Stimulated activated CD4-positive, alpha-beta T cell treated with anti-CD3 and anti-CD28 coated beads, Interleukin-1b, Interleukin-23, amount 100 ng/mL, for 24 hours (primary cell): ENCODE measurements at regions not wholly inside any gene's neighbourhood (a gene's known extent, or its start where the extent isn't known, plus 50 kb on each side); places are given as distances from the start of the nearest gene placed in this dataset.

Experiments used
- DNase-seq, 4 experiments: peaks; one replicate each; pipeline ENCODE4 v3.0.0-alpha.2; 2020; ENCODE audit warnings: low read depth in 4 of 4, low spot score in 1 of 4

DNA sequence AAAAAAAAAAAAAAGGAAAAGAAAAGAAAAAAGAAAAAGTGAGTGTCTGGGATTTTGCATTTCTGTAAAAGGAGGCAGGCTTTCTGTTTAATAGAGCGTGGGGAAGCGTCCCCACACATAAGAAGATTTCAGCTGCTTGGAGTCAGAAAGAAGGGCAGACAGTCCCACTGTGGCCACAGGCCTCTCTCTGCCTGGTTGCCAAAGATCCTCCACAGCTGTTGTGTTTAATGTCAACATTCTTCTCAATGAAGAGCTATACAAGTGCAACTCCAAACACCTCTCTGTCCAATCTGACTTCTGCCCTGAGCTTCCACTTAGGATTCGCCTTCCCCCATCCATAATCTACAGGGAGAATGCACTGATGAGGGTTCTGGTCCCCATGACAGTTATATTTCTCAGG lies 64.3 kb upstream of the MLN start:
- no peak for DNase-seq

DNA sequence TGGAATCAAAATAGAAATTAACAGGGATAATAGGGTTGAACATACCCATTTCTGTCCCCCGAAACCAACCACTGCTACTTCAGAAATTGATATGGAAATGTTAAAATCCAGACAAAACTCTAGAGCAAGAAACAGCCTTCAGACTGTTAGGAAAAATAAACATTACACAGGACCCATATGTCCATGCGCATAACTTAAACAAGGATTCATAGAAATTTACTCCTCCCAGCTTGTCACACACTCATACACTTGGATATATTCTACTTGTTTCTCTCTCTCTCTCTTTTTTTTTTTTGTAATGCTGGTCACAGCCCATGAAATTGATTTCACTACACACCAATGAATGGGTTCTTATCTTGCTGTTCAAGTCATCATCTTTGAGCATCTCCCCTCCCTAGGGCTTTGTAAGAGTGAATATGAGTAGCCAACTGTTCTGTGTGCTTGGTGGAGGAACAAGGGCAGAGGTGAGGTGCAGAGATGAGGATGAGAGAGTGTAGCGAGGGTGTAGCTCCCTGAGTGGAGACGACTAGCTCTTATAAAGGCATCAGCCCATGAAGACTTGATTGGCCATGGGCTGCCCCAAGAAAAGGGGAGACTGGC lies 61.8 kb upstream of the MLN start:
- no peak for DNase-seq

GRCh38 chr6:33863723-33864440 lies 60.1 kb upstream of the MLN start:
- no peak for DNase-seq

GRCh38 chr6:33863084-33863483 lies 59.3 kb upstream of the MLN start:
- DNase-seq: no peak

DNA sequence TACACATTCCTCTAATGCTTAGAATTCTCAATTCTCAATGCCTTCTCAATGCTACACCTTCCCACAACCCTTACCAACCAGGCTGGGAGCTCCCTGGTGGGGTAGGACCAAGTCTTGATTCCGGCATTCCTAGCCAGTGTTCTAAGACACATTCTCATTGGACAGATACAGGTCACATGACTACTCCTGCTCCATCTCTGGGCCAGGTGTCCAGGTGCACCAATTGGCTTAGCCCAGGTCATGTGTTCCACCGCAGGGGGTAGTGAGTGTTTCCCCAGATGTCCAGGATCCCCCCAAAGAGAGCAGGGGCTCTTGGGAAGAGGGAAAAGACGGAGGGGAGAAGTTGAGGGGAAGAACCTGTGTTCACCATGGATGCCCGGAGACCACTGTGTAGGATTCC lies 58.7 kb upstream of the MLN start:
- DNase-seq: no peak

DNA sequence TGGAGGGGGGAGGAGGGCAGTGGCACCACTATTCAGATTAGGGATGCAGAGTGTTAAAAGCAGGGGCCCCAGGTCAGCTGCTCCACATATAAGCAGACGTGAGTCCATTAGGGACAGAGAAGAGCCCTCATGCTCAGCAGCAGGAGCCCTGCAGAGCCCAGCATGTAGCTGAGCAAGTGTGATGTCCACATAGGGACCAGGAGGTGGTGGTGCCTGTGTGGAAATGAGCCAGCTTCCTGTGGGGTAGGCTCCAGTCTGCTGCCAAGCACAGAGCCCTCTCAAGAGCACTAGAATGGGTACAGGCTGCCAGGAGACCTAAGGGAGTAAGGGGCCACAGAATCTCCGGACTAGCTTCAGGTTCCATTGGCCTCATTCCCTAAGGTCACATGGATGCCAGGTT lies 57.9 kb upstream of the MLN start:
- no peak for DNase-seq

- DNase-seq: no peak
These were observed 57.1 kb upstream of the MLN start for GRCh38 chr6:33860706-33861474.

GRCh38 chr6:33860006-33860405 lies 56.2 kb upstream of the MLN start:
- DNase-seq: no peak

GRCh38 chr6:33858804-33859505 lies 55.2 kb upstream of the MLN start:
- DNase-seq: no peak

DNA sequence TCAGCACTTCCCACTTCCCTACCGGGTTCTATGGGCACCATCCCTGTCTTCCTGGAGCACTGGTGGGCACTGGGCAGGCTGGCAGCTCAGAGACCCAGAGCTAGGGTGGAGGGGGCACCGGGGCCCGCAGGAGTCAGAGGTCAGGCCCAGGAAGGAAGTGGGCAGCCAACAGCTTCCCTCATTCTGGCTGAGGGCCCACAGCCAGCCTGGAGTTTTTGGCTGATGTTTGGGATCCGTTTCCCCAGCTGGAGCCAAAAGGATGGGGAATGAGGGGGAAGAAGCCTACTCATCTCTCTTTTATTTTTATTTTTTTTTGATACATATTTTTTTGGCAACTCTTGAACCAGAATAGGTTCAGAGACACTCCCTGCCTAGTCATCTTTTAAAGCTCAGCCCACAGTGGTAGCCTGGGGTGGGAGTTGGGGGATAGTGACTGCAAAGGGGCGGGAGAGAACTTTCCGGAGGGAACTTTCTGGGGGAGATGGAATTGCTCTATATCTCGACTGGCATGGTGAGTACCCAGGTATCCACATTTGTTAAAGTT lies 54.2 kb upstream of the MLN start:
- DNase-seq: no peak

GRCh38 chr6:33857093-33857931 lies 53.5 kb upstream of the MLN start:
- no peak for DNase-seq

GRCh38 chr6:33856655-33857054 lies 52.9 kb upstream of the MLN start:
- DNase-seq: peak in 2 of 4 experiments; percentile 32 to 56

- no peak for DNase-seq
These were observed 52.3 kb upstream of the MLN start for GRCh38 chr6:33856031-33856590.

DNA sequence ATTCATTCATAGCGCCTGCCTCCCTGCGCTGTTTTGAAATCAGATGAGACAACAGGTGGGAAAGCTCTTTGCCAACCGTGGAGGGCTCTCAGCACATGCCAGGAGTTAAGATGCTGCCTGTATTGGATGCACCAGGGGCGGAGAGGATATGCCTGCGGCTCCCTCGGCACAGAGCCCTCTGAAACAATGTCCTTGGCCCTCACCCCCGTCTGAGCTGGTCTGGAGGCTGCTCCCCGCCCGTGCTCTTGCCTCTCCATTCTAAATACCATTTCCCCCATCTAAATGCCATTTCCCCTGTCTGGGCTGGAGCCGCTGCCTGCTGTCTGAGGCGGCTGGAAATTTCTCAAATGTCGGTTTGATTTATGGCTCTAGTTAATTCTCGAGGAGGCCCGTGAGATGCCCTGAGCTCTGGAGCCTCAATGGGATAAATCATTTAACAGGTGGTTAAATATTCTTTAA lies 50.8 kb upstream of the MLN start:
- DNase-seq: no peak

DNA sequence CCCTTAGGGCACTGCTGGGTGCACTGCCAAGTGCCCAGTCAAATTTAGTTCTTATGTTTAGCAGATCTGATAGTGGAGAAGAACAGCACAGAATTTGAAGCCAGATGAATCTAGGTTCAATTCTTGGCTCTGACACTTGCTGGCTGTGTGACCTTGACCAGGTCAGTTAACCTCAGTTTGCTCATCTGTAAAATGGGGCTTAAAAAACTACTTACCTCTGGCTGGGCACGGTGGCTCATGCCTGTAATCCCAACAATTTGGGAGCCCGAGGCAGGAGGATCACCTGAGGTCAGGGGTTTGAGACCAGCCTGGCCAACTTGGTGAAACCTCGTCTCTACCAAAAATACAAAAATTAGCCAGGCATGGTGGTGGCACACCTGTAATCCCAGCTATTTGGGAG lies 49.9 kb upstream of the MLN start:
- DNase-seq: no peak
